HG03196 (cell line): ENCODE measurements at regions not wholly inside any gene's neighbourhood (a gene's known extent, or its start where the extent isn't known, plus 50 kb on each side); places are given as distances from the start of the nearest gene placed in this dataset.
"Not testable (repeated sequence)": the region's sequence is repeated elsewhere in the genome, so short reads cannot be mapped to it uniquely, and the experiment has no call there.

ENCODE experiments used
- ATAC-seq: cut with Tn5 transposase; IDR thresholded peaks from one replicate; pipeline ENCODE4 v1.9.1; 2021; ENCODE audit not compliant: unreplicated experiment

DNA sequence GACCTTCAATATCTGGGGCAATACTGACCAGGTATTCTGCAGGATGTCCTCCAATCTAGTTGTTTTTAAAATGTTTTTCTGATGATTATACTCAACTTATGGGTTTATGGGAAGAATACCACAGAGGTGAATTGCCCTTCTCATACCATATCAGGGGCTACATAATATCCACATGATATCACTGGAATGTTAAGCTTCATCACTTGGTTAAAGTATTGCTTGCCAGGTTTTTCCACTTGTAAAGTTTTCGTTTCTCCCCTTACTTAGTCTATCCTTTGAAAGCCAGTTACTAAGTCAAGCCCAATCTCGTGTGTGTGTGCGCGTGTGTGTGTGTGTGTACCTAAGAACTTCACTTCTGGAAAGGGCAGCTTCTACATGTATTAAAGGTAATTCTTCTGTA lies 980.9 kb upstream of the FBXO33 start:
- ATAC-seq = no peak

DNA sequence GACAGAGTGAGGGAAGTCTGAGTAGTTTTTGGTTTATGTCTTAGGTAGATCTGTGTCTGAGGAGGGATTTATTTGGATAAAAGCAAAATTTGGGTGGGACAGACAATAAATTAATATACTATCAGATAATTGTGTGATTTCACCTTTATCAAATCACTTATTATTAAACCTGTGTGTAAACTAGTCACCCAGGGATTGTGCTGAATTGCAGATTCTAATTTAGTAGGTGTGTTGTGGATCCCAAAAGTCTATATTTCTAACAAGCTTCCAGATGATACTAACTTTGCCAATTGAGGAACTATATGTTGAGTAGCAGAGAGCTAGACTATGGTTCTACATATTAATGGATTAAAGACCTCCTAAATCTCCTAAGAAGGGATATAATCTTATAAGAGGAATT lies 978.5 kb upstream of the FBXO33 start:
- ATAC-seq = no peak

DNA sequence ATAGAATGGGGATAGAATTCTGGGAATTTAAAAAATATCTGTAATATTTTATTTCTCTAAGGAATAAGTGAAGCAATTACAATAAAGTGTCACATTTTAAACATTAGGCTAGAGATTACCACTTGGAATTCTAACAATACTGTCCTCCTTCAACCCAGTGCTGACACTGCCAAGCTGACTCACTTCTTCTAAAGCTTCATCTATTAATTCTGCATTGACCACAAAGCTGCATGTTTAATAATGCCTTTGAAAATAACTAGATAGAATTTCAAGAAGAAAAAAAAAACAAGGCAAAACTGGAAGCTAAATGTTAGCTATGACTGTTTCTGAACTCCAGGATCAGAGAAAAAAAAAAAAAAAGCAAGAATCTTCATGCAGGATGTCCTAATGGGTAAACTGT lies 970.7 kb upstream of the FBXO33 start:
- ATAC-seq = no peak

DNA sequence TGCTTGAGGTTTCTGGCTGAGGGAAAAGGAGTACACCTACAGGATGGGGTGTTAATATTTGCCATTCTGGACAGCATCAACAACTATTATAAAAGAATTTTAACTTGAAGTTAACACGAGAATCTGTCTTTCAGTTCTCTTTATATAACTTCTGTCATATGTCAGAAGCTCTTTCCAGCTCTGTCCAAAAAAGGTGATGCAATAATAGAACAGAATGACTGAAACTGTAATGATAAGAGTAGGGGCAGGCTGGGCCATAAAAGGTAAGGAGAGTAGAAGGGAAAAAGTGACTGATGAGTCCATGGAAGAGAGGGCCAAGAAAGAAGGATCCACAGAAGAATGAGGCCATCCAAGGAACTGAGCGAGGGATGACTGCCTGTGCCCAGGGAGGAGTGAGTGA lies 966.7 kb upstream of the FBXO33 start:
- ATAC-seq = no peak

DNA sequence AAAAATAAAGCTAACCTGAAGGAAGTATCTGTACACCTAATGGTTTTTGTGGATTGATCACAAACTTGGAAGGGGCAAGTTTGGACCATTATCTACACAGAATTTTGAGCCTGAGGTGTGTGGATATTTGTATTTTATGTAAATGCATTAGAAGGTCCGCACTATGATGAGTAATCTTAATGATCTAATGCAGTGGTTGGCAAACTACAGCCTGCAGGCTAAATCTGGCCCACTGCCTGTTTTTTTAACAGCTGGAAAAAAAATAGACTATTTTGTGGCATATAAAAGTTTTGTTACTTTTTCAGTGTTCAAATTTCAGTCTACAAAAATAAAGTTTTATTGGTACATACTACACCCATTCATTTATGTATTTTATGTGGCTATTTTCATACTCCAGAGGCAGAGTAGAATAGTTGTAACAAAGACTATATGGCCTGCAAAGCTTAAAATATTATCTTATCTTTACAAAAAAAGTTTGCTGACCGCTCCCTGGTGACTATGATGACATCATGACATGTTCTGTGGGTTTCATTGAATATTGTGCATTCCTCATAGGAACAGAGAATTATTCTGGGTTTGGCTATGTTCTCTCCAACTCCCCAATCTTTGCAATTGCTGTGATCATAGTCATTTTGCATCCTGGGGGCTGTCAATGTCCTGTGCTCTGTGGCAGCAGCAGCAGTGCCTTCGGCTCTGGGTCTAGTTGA lies 962.6 kb upstream of the FBXO33 start:
- ATAC-seq = no peak

DNA sequence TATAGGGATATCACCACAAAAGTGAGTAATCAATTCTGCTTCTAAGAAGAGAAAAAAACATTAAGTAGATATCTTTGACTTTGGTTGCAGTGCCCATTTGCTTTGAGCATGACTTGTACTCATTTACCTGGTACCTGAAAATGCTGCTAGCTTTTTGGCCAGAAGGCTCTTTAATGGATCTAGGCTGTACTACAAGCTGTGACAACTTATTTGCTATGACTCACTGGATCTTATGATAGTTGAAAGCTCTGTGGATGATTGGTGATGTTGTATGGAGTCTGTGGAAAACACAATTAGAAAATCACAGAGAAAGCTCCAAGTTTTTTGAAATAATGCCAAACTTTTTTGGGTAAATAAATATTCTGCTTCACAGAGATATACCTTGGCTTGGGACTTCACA lies 960.9 kb upstream of the FBXO33 start:
- no peak for ATAC-seq

DNA sequence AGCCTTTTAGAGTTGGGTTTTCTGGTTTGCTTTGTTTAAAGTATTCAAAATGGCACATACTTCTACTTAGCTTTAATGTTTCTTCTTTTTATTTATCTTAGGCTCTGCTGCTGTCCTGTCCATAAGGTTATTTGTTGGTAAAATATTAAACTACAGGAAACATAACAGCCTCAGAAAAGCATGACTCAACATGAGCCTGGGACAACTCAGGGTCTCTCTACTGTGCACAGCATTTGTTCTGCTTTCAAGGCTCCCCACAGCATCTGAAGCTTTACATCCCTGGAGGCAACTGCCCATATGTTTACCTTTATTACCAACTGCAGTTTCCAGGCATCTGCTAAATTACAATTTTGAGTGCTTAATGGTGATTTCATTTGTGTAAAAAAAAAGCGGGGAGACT lies 954.2 kb upstream of the FBXO33 start:
- peak; percentile 65 for ATAC-seq

DNA sequence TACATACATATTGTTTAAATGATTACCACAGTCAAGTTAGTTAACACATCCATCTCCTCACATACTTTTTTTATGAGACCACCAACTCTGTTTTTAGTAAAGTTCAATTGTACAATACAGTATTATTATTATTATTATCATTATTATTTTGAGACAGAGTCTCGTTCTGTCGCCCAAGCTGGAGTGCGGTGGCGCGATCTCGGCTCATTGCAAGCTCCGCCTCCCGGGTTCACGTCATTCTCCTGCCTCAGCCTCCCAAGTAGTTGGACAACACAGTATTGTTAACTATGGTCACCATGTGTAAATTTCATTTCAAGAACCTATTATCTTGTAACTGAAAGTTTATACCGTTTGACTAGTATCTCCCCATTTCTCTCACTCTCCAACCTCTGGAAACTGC lies 942.0 kb upstream of the FBXO33 start:
- no peak for ATAC-seq

DNA sequence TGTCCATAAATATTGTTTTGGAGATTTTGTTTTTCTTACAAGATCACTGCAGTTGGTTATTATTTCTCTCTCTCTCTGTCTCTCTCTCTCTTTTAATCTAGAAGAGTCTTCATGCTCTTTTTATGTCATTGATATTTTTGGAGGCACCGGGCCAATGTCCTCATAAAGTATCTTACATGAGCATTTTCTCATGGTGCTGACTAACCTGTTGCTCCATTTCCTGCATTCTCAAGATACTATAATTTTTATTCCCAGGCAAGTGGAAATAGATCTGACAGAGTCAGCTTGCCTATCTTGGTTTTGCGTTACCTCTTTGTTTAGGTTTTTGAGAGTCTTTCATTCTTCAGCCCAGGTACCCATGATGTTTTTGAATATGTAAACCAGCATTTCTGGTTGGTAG lies 938.8 kb upstream of the FBXO33 start:
- no peak for ATAC-seq

DNA sequence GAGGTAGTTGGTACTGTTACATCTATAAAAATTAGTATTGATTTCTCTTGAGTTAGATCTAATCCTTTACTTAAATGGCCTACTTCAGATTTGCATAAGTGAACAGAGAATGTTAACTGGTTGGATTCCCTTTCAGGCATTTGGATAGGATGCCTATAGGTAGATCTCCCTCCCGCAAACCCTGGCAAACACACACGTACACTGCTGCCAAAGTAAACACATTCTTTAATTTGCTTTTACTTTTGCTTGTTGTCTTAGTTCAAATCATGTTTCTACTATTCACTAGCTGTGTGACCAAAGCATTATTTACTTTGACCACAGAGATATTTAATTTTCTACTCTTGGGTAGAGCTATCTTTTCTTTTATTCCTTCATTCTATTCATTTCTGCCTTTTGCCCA lies 936.1 kb upstream of the FBXO33 start:
- no peak for ATAC-seq

DNA sequence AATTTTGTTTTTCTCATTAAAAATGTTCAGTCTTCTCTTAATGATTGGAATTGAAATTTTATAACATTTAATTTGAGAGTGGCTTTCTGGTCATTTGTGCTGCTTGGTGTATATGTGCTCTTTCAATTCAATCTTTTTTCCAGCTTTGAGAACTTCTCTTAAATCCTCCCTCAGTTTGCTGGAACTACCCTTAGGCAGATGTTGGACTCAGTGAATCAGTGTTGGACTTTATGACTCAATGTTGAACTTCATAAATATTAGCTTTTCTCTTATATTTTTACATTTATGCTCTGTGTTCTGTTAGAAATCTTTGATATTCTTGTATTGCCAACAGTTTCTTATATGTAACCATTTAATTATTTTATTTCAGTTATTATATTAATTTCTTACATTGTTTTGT lies 935.5 kb upstream of the FBXO33 start:
- ATAC-seq = no peak

DNA sequence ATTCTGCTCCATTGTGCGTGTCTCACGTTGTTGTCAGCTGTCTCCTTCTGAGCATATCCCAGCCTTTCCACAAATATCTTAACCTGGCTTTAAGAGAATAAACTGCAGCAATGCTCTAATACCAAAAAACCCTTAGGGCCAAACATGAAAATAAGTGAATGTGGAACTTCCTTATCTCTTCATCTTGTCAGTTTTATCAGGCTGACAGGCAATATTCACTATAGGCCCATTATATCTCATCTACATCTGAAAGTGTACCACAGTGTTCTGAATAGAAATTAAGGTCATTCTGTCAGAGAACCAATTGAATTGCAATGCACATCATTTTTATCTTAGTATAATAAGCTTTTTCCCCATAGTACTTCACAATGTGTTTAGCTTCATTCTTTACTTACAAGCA lies 933.1 kb upstream of the FBXO33 start:
- no peak for ATAC-seq

DNA sequence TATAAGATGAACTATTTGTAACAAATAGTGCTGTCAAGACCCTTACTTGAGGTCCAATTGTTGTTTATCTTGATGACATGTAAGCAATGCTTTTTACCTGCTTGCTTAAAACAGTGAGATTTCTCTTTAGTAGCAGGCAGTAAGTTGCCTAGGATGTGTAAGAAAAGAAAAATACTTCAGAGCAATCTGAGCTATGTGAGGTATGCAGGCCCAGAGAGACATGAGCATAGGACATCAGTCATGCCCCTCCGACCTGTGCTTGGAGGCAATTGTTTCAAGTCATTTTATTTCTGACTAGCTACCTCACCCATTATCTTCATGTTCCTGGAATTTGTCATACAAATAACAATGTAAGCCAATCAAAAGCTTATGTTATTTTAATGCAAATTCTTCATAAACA lies 930.6 kb upstream of the FBXO33 start:
- no peak for ATAC-seq

DNA sequence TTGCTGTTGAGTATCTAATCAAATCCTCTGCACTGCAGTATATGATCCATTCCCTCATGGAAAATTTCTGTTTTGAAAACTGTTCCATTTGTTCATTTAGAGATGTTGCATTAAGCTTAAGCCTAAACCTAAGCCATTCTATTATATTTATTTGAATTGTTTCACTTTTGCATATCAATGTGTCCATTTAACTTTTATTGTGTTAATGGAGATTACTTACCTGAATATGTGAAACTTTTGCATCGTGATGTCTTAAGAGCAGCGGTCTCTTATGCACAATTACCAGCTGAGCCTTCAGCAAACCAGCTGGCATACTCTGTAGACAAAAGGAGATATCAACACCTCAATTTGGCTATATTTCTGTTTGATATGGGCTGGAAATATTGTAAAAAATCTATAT lies 922.5 kb upstream of the FBXO33 start:
- no peak for ATAC-seq

DNA sequence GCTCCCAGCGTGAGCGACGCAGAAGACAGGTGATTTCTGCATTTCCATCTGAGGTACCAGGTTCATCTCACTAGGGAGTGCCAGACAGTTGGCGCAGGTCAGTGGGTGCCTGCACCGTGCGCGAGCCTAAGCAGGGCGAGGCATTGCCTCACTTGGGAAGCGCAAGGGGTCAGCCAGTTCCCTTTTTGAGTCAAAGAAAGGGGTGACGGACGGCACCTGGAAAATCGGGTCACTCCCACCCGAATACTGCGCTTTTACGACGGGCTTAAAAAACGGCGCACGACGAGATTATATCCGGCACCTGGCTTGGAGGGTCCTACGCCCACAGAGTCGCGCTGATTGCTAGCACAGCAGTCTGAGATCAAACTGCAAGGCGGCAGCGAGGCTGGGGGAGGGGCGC lies 915.9 kb upstream of the FBXO33 start:
- not testable (repeated sequence) for ATAC-seq

DNA sequence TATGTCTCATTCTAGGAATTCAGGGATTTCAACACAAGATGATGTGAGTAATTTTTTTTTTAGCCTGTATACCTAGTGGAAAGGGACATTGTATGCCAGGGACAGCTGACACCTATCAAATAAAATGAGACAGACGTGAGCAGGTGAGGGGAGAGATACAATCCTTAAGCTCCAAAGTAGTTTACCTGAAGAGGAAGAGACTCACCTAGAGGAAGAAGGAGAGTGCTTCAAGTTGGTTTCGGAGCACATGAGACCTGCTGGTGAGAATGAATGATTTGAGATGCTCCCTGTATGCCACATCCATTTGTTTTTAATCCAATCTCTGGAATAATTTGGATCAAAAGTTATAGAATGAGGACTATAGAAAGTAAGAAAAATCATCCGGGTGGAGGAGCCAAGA lies 915.4 kb upstream of the FBXO33 start:
- no peak for ATAC-seq

DNA sequence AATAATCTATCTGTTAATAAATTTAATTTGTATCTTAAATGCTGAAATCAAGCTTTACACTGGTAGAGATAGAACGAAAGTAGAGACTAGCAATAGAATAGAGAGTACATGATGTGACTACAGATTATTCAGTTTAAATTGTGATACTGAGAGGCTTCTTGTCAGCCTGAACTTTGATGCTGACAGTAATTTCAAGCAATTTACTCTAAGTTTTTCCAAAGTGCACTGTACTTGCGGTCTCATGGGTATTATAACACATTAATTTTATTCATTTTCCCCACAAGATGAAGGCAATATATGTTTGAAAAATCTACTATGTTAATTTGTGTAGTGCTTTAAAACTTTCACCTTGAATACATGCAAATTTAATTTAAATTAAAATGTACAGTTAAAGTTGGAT lies 914.0 kb upstream of the FBXO33 start:
- ATAC-seq = no peak

DNA sequence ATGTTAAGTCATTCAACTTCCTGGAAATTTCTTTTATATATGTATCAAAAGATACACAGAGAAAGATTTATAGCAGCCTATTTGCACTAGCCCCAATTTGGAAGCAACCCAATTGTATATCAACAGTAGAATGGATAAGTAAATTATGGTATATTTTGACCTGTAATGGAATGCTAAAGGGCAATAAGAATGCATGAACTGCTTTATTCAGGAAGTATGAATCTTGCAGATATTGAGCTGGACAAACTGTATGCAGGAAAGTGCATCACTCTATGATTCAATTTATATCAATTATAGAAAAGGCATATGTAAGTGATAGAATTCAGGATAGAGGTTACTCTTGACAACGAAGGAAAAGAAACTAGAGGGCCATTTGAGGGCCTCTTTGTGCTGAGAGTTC lies 913.1 kb upstream of the FBXO33 start:
- no peak for ATAC-seq

DNA sequence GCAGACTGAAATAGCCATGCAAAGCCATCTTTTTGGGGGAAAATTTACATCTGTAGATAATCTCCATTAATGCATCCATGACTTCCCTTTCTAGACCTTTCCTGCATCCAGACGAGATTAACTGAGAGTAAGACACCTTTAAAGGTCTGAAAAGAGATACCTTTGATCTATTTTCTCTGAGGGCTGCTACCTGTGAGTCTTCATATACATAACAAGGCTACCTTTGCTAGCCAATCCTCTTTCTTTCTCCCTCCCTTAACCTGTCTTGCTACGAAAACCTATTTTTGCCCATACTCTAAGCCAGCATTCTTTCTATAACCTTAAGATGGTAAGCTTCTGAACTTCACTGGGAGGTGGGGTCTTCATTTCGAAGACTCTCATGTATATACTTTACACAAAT lies 908.5 kb upstream of the FBXO33 start:
- ATAC-seq = no peak

DNA sequence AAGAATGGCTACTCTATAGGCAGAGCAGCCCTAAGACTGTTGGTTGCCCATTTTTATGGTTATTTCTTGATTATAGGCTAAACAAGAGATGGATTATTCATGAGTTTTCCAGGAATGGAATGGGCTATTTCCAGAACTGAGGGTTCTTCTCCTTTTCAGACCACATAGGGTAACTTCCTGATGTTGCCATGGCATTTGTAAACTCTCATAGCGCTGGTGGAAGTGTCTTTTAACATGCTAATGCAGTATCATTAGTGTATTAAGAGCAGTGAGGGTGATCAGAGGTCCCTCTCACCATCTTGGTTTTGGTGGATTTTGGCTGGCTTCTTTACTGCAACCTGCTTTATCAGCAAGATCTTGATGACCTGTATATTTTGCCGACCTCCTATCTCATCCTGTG lies 904.6 kb upstream of the FBXO33 start:
- no peak for ATAC-seq

DNA sequence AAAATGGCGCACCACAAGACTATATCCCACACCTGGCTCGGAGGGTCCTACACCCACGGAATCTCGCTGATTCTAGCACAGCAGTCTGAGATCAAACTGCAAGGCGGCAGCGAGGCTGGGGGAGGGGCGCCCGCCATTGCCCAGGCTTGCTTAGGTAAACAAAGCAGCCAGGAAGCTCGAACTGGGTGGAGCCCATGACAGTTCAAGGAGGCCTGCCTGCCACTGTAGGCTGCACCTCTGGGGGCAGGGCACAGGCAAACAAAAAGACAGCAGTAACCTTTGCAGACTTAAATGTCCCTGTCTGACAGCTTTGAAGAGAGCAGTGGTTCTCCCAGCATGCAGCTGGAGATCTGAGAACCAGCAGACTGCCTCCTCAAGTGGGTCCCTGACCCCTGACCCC lies 894.3 kb upstream of the FBXO33 start:
- ATAC-seq = not testable (repeated sequence)

DNA sequence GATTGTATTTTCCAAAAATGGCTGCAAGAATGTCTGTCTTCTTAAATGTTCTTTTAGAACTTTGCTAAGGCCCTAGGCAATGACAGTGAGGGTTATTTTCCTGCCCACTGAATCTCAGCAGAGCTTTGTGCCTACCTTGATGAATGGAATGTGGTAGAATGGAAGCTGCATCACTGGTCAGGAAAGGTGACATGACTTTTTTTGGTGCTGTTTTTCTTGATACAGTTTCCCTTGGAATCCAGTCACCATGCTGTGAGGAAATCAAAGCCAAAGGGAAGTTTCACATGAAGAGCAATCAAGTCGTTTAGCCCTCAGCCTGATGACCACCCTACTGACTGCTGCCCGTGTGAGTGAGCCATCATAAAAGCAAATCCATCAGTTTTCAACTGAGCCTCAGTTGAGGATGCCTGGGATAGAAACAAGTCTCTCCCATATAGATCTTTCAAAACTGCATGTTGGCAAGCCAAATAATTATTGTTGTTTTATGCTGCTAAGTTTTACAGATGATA lies 886.0 kb upstream of the FBXO33 start:
- ATAC-seq = no peak

DNA sequence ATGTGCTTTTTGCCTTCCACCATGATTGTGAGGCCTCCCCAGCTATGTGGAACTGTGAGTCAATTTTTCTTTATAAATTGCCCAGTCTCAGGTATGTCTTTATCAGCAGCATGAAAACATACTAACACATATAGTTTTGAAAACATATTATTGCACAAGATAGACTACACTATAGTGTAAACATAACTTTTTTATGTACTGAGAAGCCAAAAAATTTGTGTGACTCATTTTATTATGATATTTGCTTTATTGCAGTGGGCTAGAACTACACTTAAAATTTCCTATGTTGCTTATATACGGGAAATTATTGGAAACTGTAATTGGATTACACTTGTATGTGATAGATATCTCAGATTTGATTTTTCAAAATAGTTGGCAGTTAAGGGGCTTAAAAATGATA lies 885.5 kb upstream of the FBXO33 start:
- ATAC-seq = no peak
